ENCODE measurements at regions not wholly inside any gene's neighbourhood (a gene's known extent, or its start where the extent isn't known, plus 50 kb on each side); places are given as distances from the start of the nearest gene placed in this dataset.
"Not testable (repeated sequence)": the region's sequence is repeated elsewhere in the genome, so short reads cannot be mapped to it uniquely, and the experiment has no call there.

DNA sequence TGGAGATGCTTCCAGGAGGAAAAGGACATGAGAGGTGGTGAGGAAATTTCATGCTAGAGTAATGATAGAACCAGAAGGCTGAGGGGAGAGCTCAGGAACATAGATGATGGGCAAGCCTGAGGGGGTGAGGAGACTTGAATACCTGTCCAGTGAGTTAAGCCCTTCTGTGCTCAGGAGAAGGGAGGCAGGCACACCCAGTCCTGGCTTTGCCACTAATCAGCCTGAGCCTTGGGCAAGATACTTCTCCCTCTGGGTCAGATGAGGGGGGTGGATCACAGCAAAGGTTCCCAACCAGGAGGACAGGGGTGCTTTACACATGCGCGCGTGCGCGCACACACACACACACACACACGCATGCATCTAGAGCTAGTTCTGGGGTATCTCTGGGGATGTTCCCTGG, 60.5 kb upstream of the KCNK12 start:
- Histone ChIP-seq H3K9me3 (ENCODE audit: control insufficient read depth, low read length) (no peaks in the 10 kb centered on the region), H3K36me3 (ENCODE audit: control insufficient read depth, insufficient read depth, low read length, severe bottlenecking) (no peaks in the 10 kb centered on the region), H3K4me3 (ENCODE audit: low read length) (no peak overlapping the region), H3K9ac (ENCODE audit: low read length) (no peak overlapping the region), H3K4me1 (ENCODE audit: control insufficient read depth, insufficient read depth, low read length) (peaks cover 6% of the 10 kb centered on the region), H3K27me3 (replicated peaks; ENCODE audit: control insufficient read depth, insufficient read depth, low read length) (peaks cover 1% of the 10 kb centered on the region)
- DNase-seq (ENCODE audit: low read depth) = no peak

- no peak overlapping the region for H3K4me3 ChIP-seq (ENCODE audit: low read length)
- H3K4me1 ChIP-seq (ENCODE audit: control insufficient read depth, insufficient read depth, low read length) = peaks cover 6% of the 10 kb centered on the region
- no peak for DNase-seq (ENCODE audit: low read depth)
These were observed 59.0 kb upstream of the KCNK12 start for GRCh38 chr2:47629501-47630460.

GRCh38 chr2:47628904-47629303, 58.1 kb upstream of the KCNK12 start:
- no peaks in the 10 kb centered on the region for H3K9me3 ChIP-seq (ENCODE audit: control insufficient read depth, low read length)
- no peak overlapping the region for H3K4me3 ChIP-seq (ENCODE audit: low read length)
- no peak for DNase-seq (ENCODE audit: low read depth)
- H3K27me3 ChIP-seq (replicated peaks; ENCODE audit: control insufficient read depth, insufficient read depth, low read length) = peaks cover 14% of the 10 kb centered on the region
- H3K4me1 ChIP-seq (ENCODE audit: control insufficient read depth, insufficient read depth, low read length) = peaks cover 6% of the 10 kb centered on the region
- no peaks in the 10 kb centered on the region for H3K36me3 ChIP-seq (ENCODE audit: control insufficient read depth, insufficient read depth, low read length, severe bottlenecking)
- H3K9ac ChIP-seq (ENCODE audit: low read length) = no peak overlapping the region

More at GRCh38 chr2:47629501-47630460, 59.0 kb upstream of the KCNK12 start:
- Histone ChIP-seq H3K36me3 (ENCODE audit: control insufficient read depth, insufficient read depth, low read length, severe bottlenecking) (no peaks in the 10 kb centered on the region), H3K9ac (ENCODE audit: low read length) (no peak overlapping the region), H3K9me3 (ENCODE audit: control insufficient read depth, low read length) (no peaks in the 10 kb centered on the region), H3K27me3 (replicated peaks; ENCODE audit: control insufficient read depth, insufficient read depth, low read length) (peaks cover 14% of the 10 kb centered on the region)

GRCh38 chr2:47626664-47627063, 55.9 kb upstream of the KCNK12 start:
- Histone ChIP-seq H3K4me3 (ENCODE audit: low read length) (no peak overlapping the region), H3K9ac (ENCODE audit: low read length) (no peak overlapping the region), H3K9me3 (ENCODE audit: control insufficient read depth, low read length) (no peaks in the 10 kb centered on the region), H3K36me3 (ENCODE audit: control insufficient read depth, insufficient read depth, low read length, severe bottlenecking) (no peaks in the 10 kb centered on the region), H3K4me1 (ENCODE audit: control insufficient read depth, insufficient read depth, low read length) (peaks cover 3% of the 10 kb centered on the region), H3K27me3 (replicated peaks; ENCODE audit: control insufficient read depth, insufficient read depth, low read length) (peaks cover 14% of the 10 kb centered on the region)
- no peak for DNase-seq (ENCODE audit: low read depth)

DNA sequence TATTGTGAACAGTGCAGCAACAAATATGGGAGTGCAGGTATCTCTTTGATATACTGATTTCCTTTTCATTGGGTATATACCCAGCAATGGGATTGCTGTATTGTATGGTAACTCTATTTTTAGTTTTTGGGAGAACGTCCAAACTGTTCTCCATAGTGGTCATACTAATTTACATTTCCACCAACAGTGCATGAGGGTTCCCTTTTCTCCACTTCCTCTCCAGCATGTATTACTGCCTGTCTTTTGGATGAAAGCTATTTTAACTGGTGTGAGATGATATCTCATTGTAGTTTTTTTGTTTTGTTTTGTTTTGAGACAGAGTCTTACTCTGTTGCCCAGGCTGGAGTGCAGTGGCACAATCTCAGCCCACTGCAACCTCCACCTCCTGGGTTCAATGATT, 52.4 kb upstream of the KCNK12 start:
- H3K27me3 ChIP-seq (replicated peaks; ENCODE audit: control insufficient read depth, insufficient read depth, low read length) = peaks cover 21% of the 10 kb centered on the region
- not testable (repeated sequence) for H3K4me3 ChIP-seq (ENCODE audit: low read length); H3K36me3 ChIP-seq (ENCODE audit: control insufficient read depth, insufficient read depth, low read length, severe bottlenecking); H3K9me3 ChIP-seq (ENCODE audit: control insufficient read depth, low read length); H3K9ac ChIP-seq (ENCODE audit: low read length); DNase-seq (ENCODE audit: low read depth); H3K4me1 ChIP-seq (ENCODE audit: control insufficient read depth, insufficient read depth, low read length)

DNA sequence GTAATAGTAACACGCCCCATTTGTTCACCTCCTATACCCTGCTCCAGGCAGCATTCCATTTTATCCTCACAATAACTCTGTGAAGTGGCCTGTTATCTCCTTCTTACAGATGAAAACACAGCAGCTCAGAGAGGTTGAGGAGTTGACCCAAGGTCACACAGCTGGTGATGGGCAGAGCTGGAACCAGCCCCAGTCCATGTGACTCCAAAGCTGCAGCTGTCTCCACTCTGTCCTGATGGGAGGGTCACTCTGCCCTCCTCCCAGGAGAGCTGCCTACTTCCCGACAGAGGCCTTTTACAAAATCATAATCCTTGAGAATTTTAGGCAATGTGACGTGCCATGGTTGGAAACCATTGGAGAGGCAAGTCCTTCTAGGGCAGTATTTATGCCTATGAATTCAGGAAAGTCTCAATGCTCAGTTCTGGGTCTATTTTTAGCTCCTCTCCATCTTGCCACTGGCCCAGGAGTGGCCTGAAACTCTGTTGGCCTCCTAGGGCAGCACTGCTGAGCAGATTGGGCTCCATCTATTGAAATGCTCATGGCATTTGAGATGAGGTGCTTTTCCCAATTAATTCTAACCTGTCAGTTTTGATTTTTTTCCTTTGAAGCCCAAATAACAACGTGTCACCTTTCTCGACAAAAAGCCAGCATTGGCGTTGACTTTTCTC, 50.1 kb upstream of the KCNK12 start:
- Histone ChIP-seq H3K36me3 (ENCODE audit: control insufficient read depth, insufficient read depth, low read length, severe bottlenecking) (no peaks in the 10 kb centered on the region), H3K4me3 (ENCODE audit: low read length) (no peak overlapping the region), H3K9me3 (ENCODE audit: control insufficient read depth, low read length) (peaks cover 4% of the 10 kb centered on the region), H3K27me3 (replicated peaks; ENCODE audit: control insufficient read depth, insufficient read depth, low read length) (peaks cover 26% of the 10 kb centered on the region), H3K9ac (ENCODE audit: low read length) (no peak overlapping the region), H3K4me1 (ENCODE audit: control insufficient read depth, insufficient read depth, low read length) (no peaks in the 10 kb centered on the region)
- DNase-seq (ENCODE audit: low read depth) = no peak

Measured in adipocyte (in vitro differentiated cells).